ENCODE measurements at regions not wholly inside any gene's neighbourhood (a gene's known extent, or its start where the extent isn't known, plus 50 kb on each side); places are given as distances from the start of the nearest gene placed in this dataset.

DNA sequence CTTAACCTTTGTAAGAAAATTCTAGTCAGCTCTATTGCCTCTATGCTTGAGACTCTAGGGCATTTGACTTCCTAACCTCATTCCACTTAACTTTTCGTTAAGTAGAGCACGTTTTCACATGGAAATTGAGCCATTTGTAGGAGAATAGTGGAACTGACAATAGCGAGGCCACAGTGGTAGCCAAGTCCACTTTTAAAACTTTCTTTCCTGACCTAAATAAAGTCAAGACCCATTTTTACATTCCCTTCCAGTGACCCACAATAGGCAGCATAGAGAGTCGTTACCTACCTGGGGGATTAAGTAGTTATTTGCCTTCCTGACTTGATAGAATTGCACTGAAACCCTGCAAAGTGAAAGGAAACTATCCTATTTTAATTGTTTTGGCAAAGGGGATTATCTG lies 386.0 kb upstream of the NECTIN3 start:
- TF ChIP-seq, protein P1, sequence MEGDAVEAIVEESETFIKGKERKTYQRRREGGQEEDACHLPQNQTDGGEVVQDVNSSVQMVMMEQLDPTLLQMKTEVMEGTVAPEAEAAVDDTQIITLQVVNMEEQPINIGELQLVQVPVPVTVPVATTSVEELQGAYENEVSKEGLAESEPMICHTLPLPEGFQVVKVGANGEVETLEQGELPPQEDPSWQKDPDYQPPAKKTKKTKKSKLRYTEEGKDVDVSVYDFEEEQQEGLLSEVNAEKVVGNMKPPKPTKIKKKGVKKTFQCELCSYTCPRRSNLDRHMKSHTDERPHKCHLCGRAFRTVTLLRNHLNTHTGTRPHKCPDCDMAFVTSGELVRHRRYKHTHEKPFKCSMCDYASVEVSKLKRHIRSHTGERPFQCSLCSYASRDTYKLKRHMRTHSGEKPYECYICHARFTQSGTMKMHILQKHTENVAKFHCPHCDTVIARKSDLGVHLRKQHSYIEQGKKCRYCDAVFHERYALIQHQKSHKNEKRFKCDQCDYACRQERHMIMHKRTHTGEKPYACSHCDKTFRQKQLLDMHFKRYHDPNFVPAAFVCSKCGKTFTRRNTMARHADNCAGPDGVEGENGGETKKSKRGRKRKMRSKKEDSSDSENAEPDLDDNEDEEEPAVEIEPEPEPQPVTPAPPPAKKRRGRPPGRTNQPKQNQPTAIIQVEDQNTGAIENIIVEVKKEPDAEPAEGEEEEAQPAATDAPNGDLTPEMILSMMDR (IDR thresholded peaks at IDR 0.05; ENCODE audit: insufficient read depth, low read length): no peak
- no peak for TF ChIP-seq GABPA (IDR thresholded peaks at IDR 0.05; ENCODE audit: low read depth)
- TF ChIP-seq, protein P2, sequence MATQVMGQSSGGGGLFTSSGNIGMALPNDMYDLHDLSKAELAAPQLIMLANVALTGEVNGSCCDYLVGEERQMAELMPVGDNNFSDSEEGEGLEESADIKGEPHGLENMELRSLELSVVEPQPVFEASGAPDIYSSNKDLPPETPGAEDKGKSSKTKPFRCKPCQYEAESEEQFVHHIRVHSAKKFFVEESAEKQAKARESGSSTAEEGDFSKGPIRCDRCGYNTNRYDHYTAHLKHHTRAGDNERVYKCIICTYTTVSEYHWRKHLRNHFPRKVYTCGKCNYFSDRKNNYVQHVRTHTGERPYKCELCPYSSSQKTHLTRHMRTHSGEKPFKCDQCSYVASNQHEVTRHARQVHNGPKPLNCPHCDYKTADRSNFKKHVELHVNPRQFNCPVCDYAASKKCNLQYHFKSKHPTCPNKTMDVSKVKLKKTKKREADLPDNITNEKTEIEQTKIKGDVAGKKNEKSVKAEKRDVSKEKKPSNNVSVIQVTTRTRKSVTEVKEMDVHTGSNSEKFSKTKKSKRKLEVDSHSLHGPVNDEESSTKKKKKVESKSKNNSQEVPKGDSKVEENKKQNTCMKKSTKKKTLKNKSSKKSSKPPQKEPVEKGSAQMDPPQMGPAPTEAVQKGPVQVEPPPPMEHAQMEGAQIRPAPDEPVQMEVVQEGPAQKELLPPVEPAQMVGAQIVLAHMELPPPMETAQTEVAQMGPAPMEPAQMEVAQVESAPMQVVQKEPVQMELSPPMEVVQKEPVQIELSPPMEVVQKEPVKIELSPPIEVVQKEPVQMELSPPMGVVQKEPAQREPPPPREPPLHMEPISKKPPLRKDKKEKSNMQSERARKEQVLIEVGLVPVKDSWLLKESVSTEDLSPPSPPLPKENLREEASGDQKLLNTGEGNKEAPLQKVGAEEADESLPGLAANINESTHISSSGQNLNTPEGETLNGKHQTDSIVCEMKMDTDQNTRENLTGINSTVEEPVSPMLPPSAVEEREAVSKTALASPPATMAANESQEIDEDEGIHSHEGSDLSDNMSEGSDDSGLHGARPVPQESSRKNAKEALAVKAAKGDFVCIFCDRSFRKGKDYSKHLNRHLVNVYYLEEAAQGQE (IDR thresholded peaks at IDR 0.05; ENCODE audit: insufficient replicate concordance, low read depth): no peak
- TF ChIP-seq POLR2AphosphoS5 (IDR thresholded peaks at IDR 0.05; ENCODE audit: low read depth): no peak
- no peak for TF ChIP-seq SPI1 (IDR thresholded peaks at IDR 0.05; ENCODE audit: borderline replicate concordance, low read depth)
